ENCODE measurements at regions not wholly inside any gene's neighbourhood (a gene's known extent, or its start where the extent isn't known, plus 50 kb on each side); places are given as distances from the start of the nearest gene placed in this dataset.
"Not testable (repeated sequence)": the region's sequence is repeated elsewhere in the genome, so short reads cannot be mapped to it uniquely, and the experiment has no call there.

GRCh38 chrX:90848595-90848994 is 586.0 kb upstream of the PABPC5 start:
- in situ Hi-C loops (cut with MboI; ENCODE audit: low pct_unique_long_range_greater_than_20kb, low sequenced_read_pairs); DNase-seq: not testable (repeated sequence)

GRCh38 chrX:90883479-90883878 is 551.2 kb upstream of the PABPC5 start:
- in situ Hi-C loops (cut with MboI; ENCODE audit: low pct_unique_long_range_greater_than_20kb, low sequenced_read_pairs), result no loop called here
- no peak for DNase-seq

- DNase-seq; in situ Hi-C loops (cut with MboI; ENCODE audit: low pct_unique_long_range_greater_than_20kb, low sequenced_read_pairs): not testable (repeated sequence)
Observed at GRCh38 chrX:90914816-90915215, 519.8 kb upstream of the PABPC5 start.

GRCh38 chrX:90946870-90947269 is 487.8 kb upstream of the PABPC5 start:
- DNase-seq; in situ Hi-C loops (cut with MboI; ENCODE audit: low pct_unique_long_range_greater_than_20kb, low sequenced_read_pairs): not testable (repeated sequence)

GRCh38 chrX:90995191-90995590 is 439.4 kb upstream of the PABPC5 start:
- DNase-seq; in situ Hi-C loops (cut with MboI; ENCODE audit: low pct_unique_long_range_greater_than_20kb, low sequenced_read_pairs): not testable (repeated sequence)

- in situ Hi-C loops (cut with MboI; ENCODE audit: low pct_unique_long_range_greater_than_20kb, low sequenced_read_pairs); DNase-seq: not testable (repeated sequence)
Observed at GRCh38 chrX:91018111-91018510, 416.5 kb upstream of the PABPC5 start.

GRCh38 chrX:91039777-91040176 is 394.9 kb upstream of the PABPC5 start:
- in situ Hi-C loops (cut with MboI; ENCODE audit: low pct_unique_long_range_greater_than_20kb, low sequenced_read_pairs), result no loop called here
- no peak for DNase-seq

- no peak for DNase-seq
Observed at GRCh38 chrX:91066104-91066503, 368.5 kb upstream of the PABPC5 start.

GRCh38 chrX:91079342-91080114 is 355.1 kb upstream of the PABPC5 start:
- no peak for DNase-seq
- in situ Hi-C loops (cut with MboI; ENCODE audit: low pct_unique_long_range_greater_than_20kb, low sequenced_read_pairs), result no loop called here

More at GRCh38 chrX:91066104-91066503, 368.5 kb upstream of the PABPC5 start:
- in situ Hi-C loops (cut with MboI; ENCODE audit: low pct_unique_long_range_greater_than_20kb, low sequenced_read_pairs), result no loop called here

- in situ Hi-C loops (cut with MboI; ENCODE audit: low pct_unique_long_range_greater_than_20kb, low sequenced_read_pairs), result no loop called here
- peak; percentile 3 for DNase-seq
Observed at GRCh38 chrX:91080822-91081221, 353.8 kb upstream of the PABPC5 start.

- in situ Hi-C loops (cut with MboI; ENCODE audit: low pct_unique_long_range_greater_than_20kb, low sequenced_read_pairs), result no loop called here
- no peak for DNase-seq
Observed at GRCh38 chrX:91081873-91082272, 352.8 kb upstream of the PABPC5 start.

GRCh38 chrX:91108761-91109160 is 325.9 kb upstream of the PABPC5 start:
- DNase-seq, result no peak
- in situ Hi-C loops (cut with MboI; ENCODE audit: low pct_unique_long_range_greater_than_20kb, low sequenced_read_pairs), result no loop called here

- in situ Hi-C loops (cut with MboI; ENCODE audit: low pct_unique_long_range_greater_than_20kb, low sequenced_read_pairs), result no loop called here
- no peak for DNase-seq
Observed at GRCh38 chrX:91122151-91122694, 312.4 kb upstream of the PABPC5 start.

GRCh38 chrX:91137883-91138282 is 296.8 kb upstream of the PABPC5 start:
- in situ Hi-C loops (cut with MboI; ENCODE audit: low pct_unique_long_range_greater_than_20kb, low sequenced_read_pairs), result no loop called here
- no peak for DNase-seq
